HEK293T (cell line): ENCODE measurements at regions not wholly inside any gene's neighbourhood (a gene's known extent, or its start where the extent isn't known, plus 50 kb on each side); places are given as distances from the start of the nearest gene placed in this dataset.

Source experiments
- ARNT ChIP-seq: fragments of 450-650 bp; IDR thresholded peaks from 2 replicates; pipeline ENCODE4 v1.6.1; 2017; ENCODE audit warnings: mild to moderate bottlenecking
- BHLHE40 ChIP-seq: fragments of 450-650 bp; IDR thresholded peaks from 2 replicates; pipeline ENCODE4 v1.6.1; 2016; ENCODE audit warnings: mild to moderate bottlenecking, moderate library complexity, borderline replicate concordance
- CTBP1 ChIP-seq: fragments of 450-650 bp; IDR thresholded peaks from 2 replicates; pipeline ENCODE4 v1.6.1; 2016; ENCODE audit warnings: borderline replicate concordance
- ELF4 ChIP-seq: fragments of 450-650 bp; IDR thresholded peaks from 2 replicates; pipeline ENCODE4 v1.6.1; 2017; ENCODE audit warnings: antibody characterized with exemption
- FOXA1 ChIP-seq: fragments of 450-650 bp; IDR thresholded peaks from 2 replicates; pipeline ENCODE4 v1.6.1; 2016; ENCODE audit warnings: mild to moderate bottlenecking
- FOXK2 ChIP-seq: fragments of 450-650 bp; IDR thresholded peaks from 2 replicates; pipeline ENCODE4 v1.6.1; 2016; ENCODE audit warnings: mild to moderate bottlenecking
- FOXM1 ChIP-seq: fragments of 450-650 bp; IDR thresholded peaks from 2 replicates; pipeline ENCODE4 v1.6.1; 2017; ENCODE audit warnings: mild to moderate bottlenecking, borderline replicate concordance
- L3MBTL2 ChIP-seq: fragments of 450-650 bp; conservative IDR thresholded peaks from 2 replicates; pipeline ENCODE4 v1.6.1; 2016; ENCODE audit warnings: mild to moderate bottlenecking
- SP1 ChIP-seq: fragments of 450-650 bp; IDR thresholded peaks from 2 replicates; pipeline ENCODE4 v1.6.1; 2017
- SUZ12 ChIP-seq: fragments of 450-650 bp; IDR thresholded peaks from 2 replicates; pipeline ENCODE4 v1.6.1; 2016; ENCODE audit warnings: mild to moderate bottlenecking
- TF ChIP-seq, protein P1 (sequence below): fragments of 450-650 bp; IDR thresholded peaks from 2 replicates; pipeline ENCODE4 v1.6.1; 2016

DNA sequence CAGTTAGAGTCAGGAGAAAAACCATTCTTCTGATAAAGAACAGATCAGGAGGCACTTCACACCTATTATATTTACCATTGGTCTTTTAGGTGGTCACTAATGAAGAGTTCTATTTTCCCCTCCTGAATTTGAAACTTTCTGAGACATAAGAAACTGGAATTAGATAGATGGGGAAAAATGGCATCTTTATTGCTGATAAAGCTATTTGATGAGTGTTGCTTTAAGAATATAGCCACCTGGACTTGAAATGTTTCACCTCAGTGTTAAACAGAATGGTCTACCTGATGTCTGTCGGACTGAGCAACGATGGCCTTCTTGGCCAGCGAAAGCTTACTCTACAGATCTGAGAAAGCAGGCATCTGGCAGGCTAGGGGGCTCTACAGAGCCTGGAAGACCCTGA is 107.0 kb downstream of the SLITRK5 start:
- no peak for TF ChIP-seq FOXM1
- TF ChIP-seq BHLHE40, result no peak
- TF ChIP-seq, protein P1, sequence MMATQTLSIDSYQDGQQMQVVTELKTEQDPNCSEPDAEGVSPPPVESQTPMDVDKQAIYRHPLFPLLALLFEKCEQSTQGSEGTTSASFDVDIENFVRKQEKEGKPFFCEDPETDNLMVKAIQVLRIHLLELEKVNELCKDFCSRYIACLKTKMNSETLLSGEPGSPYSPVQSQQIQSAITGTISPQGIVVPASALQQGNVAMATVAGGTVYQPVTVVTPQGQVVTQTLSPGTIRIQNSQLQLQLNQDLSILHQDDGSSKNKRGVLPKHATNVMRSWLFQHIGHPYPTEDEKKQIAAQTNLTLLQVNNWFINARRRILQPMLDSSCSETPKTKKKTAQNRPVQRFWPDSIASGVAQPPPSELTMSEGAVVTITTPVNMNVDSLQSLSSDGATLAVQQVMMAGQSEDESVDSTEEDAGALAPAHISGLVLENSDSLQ, result no peak
- no peak for TF ChIP-seq L3MBTL2
- TF ChIP-seq SUZ12, result no peak
- no peak for TF ChIP-seq CTBP1
- no peak for TF ChIP-seq FOXA1
- TF ChIP-seq FOXK2, result no peak
- no peak for TF ChIP-seq SP1
- TF ChIP-seq ARNT, result no peak
- no peak for TF ChIP-seq ELF4
